ENCODE measurements at regions not wholly inside any gene's neighbourhood (a gene's known extent, or its start where the extent isn't known, plus 50 kb on each side); places are given as distances from the start of the nearest gene placed in this dataset.

- TF ChIP-seq CTCF (IDR thresholded peaks at IDR 0.05; ENCODE audit: low read depth, low read length) (no peak), EZH2phosphoT487 (IDR thresholded peaks at IDR 0.05; ENCODE audit: low read depth) (no peak)
These were observed 104.2 kb downstream of the ATP6V1G3 start for GRCh38 chr1:198436276-198436675.

All from OCI-LY3 (cell line).